ENCODE measurements at regions not wholly inside any gene's neighbourhood (a gene's known extent, or its start where the extent isn't known, plus 50 kb on each side); places are given as distances from the start of the nearest gene placed in this dataset.

GRCh38 chr4:147343692-147344091 is 137.2 kb upstream of the EDNRA start:
- Histone ChIP-seq H3K9me3 (ENCODE audit: control insufficient read depth in 1 of 2, insufficient read depth in 1 of 2, low read length in 2 of 2) (peaks cover 0 to 5% of the 10 kb centered on the region in 2 experiments), H3K36me3 (ENCODE audit: insufficient read depth, low read length) (no peaks in the 10 kb centered on the region), H3K4me1 (ENCODE audit: insufficient read depth, low read length) (no peaks in the 10 kb centered on the region), H3K4me3 (ENCODE audit: low read length) (no peak overlapping the region), H3K27me3 (ENCODE audit: control insufficient read depth in 1 of 2, insufficient read depth in 2 of 2, low read length in 2 of 2) (no peaks in the 10 kb centered on the region), H3K27ac (ENCODE audit: low read depth in 1 of 2, low read length in 2 of 2) (no peak overlapping the region)
- intact Hi-C loops (cut with DNase I, micrococcal nuclease): no loop called here
- no peaks in the 10 kb centered on the region for H3K27me3 Mint-ChIP-seq
- ChIA-PET POLR2A (no interaction called here), CTCF (no interaction called here)
- no peak overlapping the region for H3K27ac Mint-ChIP-seq
- H3K9me3 Mint-ChIP-seq: no peaks in the 10 kb centered on the region
- no peak overlapping the region for H3K4me3 Mint-ChIP-seq
- ATAC-seq (ENCODE audit: poor library complexity) (no peak), DNase-seq (no peak)
- no peaks in the 10 kb centered on the region for H3K36me3 Mint-ChIP-seq (ENCODE audit: low read depth)
- H3K4me1 Mint-ChIP-seq (ENCODE audit: low read depth): no peaks in the 10 kb centered on the region
- TF ChIP-seq CTCF (IDR thresholded peaks at IDR 0.05): no peak

GRCh38 chr4:147345662-147346061 is 135.2 kb upstream of the EDNRA start:
- POLR2A ChIA-PET: no interaction called here
- H3K27me3 ChIP-seq (ENCODE audit: control insufficient read depth in 1 of 2, insufficient read depth in 2 of 2, low read length in 2 of 2): no peaks in the 10 kb centered on the region
- no peaks in the 10 kb centered on the region for H3K9me3 Mint-ChIP-seq

GRCh38 chr4:147347217-147347616 is 133.7 kb upstream of the EDNRA start:
- Histone ChIP-seq H3K27ac (ENCODE audit: low read depth in 1 of 2, low read length in 2 of 2) (no peak overlapping the region), H3K9me3 (ENCODE audit: control insufficient read depth in 1 of 2, insufficient read depth in 1 of 2, low read length in 2 of 2) (peaks cover 0 to 5% of the 10 kb centered on the region in 2 experiments), H3K4me3 (ENCODE audit: low read length) (no peak overlapping the region), H3K36me3 (ENCODE audit: insufficient read depth, low read length) (no peaks in the 10 kb centered on the region), H3K4me1 (ENCODE audit: insufficient read depth, low read length) (no peaks in the 10 kb centered on the region), H3K27me3 (ENCODE audit: control insufficient read depth in 1 of 2, insufficient read depth in 2 of 2, low read length in 2 of 2) (no peaks in the 10 kb centered on the region)
- no peaks in the 10 kb centered on the region for H3K4me1 Mint-ChIP-seq (ENCODE audit: low read depth)
- H3K27me3 Mint-ChIP-seq: no peaks in the 10 kb centered on the region
- ChIA-PET CTCF (interaction anchor here (1.3 kb wide), 1 partner anchor 13 kb away, joined by 5 read pairs; no protein-coding TSS in a partner anchor), POLR2A (no interaction called here)
- intact Hi-C loops (cut with DNase I, micrococcal nuclease): no loop called here
- ATAC-seq (ENCODE audit: poor library complexity): no peak
- DNase-seq: no peak
- no peak for TF ChIP-seq CTCF (IDR thresholded peaks at IDR 0.05)
- no peak overlapping the region for H3K27ac Mint-ChIP-seq
- H3K36me3 Mint-ChIP-seq (ENCODE audit: low read depth): no peaks in the 10 kb centered on the region
- H3K4me3 Mint-ChIP-seq: no peak overlapping the region
- H3K9me3 Mint-ChIP-seq: no peaks in the 10 kb centered on the region

More at GRCh38 chr4:147345662-147346061, 135.2 kb upstream of the EDNRA start:
- H3K27ac ChIP-seq (ENCODE audit: low read depth in 1 of 2, low read length in 2 of 2): no peak overlapping the region
- CTCF ChIA-PET: no interaction called here
- H3K27me3 Mint-ChIP-seq: no peaks in the 10 kb centered on the region
- H3K4me3 ChIP-seq (ENCODE audit: low read length): no peak overlapping the region
- peaks cover 0 to 5% of the 10 kb centered on the region in 2 experiments for H3K9me3 ChIP-seq (ENCODE audit: control insufficient read depth in 1 of 2, insufficient read depth in 1 of 2, low read length in 2 of 2)
- no peak for DNase-seq
- no peaks in the 10 kb centered on the region for H3K4me1 Mint-ChIP-seq (ENCODE audit: low read depth)
- H3K36me3 Mint-ChIP-seq (ENCODE audit: low read depth): no peaks in the 10 kb centered on the region
- ATAC-seq (ENCODE audit: poor library complexity): no peak
- H3K36me3 ChIP-seq (ENCODE audit: insufficient read depth, low read length): no peaks in the 10 kb centered on the region
- H3K27ac Mint-ChIP-seq: no peak overlapping the region
- H3K4me3 Mint-ChIP-seq: no peak overlapping the region
- H3K4me1 ChIP-seq (ENCODE audit: insufficient read depth, low read length): no peaks in the 10 kb centered on the region
- intact Hi-C loops (cut with DNase I, micrococcal nuclease): no loop called here
- no peak for TF ChIP-seq CTCF (IDR thresholded peaks at IDR 0.05)
